GM18508 (cell line): ENCODE measurements at regions not wholly inside any gene's neighbourhood (a gene's known extent, or its start where the extent isn't known, plus 50 kb on each side); places are given as distances from the start of the nearest gene placed in this dataset.
"Not testable (repeated sequence)": the region's sequence is repeated elsewhere in the genome, so short reads cannot be mapped to it uniquely, and the experiment has no call there.

Experiments
- ATAC-seq: cut with Tn5 transposase; IDR thresholded peaks from one replicate; pipeline ENCODE4 v1.9.1; 2021; ENCODE audit warnings: moderate number of reproducible peaks; ENCODE audit not compliant: insufficient read depth, unreplicated experiment

- not testable (repeated sequence) for ATAC-seq
Measured at GRCh38 chr2:89756616-89757015, 1065.1 kb downstream of the RPIA start.

- ATAC-seq = not testable (repeated sequence)
Measured at GRCh38 chr2:89758332-89759026, 1067.0 kb downstream of the RPIA start.

GRCh38 chr2:89760762-89761161 lies 1069.3 kb downstream of the RPIA start:
- ATAC-seq = not testable (repeated sequence)

- ATAC-seq = not testable (repeated sequence)
Measured at GRCh38 chr2:89761171-89761570, 1069.7 kb downstream of the RPIA start.

GRCh38 chr2:89761863-89762262 lies 1070.4 kb downstream of the RPIA start:
- ATAC-seq = not testable (repeated sequence)

- ATAC-seq = not testable (repeated sequence)
Measured at GRCh38 chr2:89762461-89763253, 1071.2 kb downstream of the RPIA start.

GRCh38 chr2:89763254-89763580 lies 1071.7 kb downstream of the RPIA start:
- ATAC-seq = no peak

- no peak for ATAC-seq
Measured at GRCh38 chr2:89763581-89764485, 1072.4 kb downstream of the RPIA start.

- ATAC-seq = not testable (repeated sequence)
Measured at GRCh38 chr2:89764571-89765360, 1073.3 kb downstream of the RPIA start.

- ATAC-seq = not testable (repeated sequence)
Measured at GRCh38 chr2:89765361-89765718, 1073.9 kb downstream of the RPIA start.

- not testable (repeated sequence) for ATAC-seq
Measured at GRCh38 chr2:89766141-89766990, 1074.9 kb downstream of the RPIA start.

- not testable (repeated sequence) for ATAC-seq
Measured at GRCh38 chr2:89767058-89767457, 1075.6 kb downstream of the RPIA start.

- ATAC-seq = no peak
Measured at GRCh38 chr2:89767572-89768435, 1076.3 kb downstream of the RPIA start.

- no peak for ATAC-seq
Measured at GRCh38 chr2:89775885-89776284, 1084.4 kb downstream of the RPIA start.

GRCh38 chr2:89780318-89780717 lies 1088.8 kb downstream of the RPIA start:
- no peak for ATAC-seq

GRCh38 chr2:89781962-89782361 lies 1090.5 kb downstream of the RPIA start:
- no peak for ATAC-seq

GRCh38 chr2:89784960-89785359 lies 1093.5 kb downstream of the RPIA start:
- ATAC-seq = no peak

GRCh38 chr2:89785528-89785927 lies 1094.1 kb downstream of the RPIA start:
- not testable (repeated sequence) for ATAC-seq
